ENCODE measurements at regions not wholly inside any gene's neighbourhood (a gene's known extent, or its start where the extent isn't known, plus 50 kb on each side); places are given as distances from the start of the nearest gene placed in this dataset.

GRCh38 chr6:140897349-140897748 is 1235.4 kb upstream of the GJE1 start:
- DNase-seq (no peak), ATAC-seq (ENCODE audit: low read depth) (no peak)
- ChIA-PET CTCF (no interaction called here), POLR2A (no interaction called here)
- no peaks in the 10 kb centered on the region for H3K27me3 Mint-ChIP-seq
- H3K9me3 Mint-ChIP-seq, result peaks cover 12% of the 10 kb centered on the region
- H3K27ac Mint-ChIP-seq, result no peak overlapping the region
- no peak overlapping the region for H3K4me3 Mint-ChIP-seq
- no peak for TF ChIP-seq CTCF (IDR thresholded peaks at IDR 0.05)
- intact Hi-C loops (cut with micrococcal nuclease), result no loop called here
- no peaks in the 10 kb centered on the region for H3K36me3 Mint-ChIP-seq (ENCODE audit: low read depth)
- no peaks in the 10 kb centered on the region for H3K4me1 Mint-ChIP-seq

DNA sequence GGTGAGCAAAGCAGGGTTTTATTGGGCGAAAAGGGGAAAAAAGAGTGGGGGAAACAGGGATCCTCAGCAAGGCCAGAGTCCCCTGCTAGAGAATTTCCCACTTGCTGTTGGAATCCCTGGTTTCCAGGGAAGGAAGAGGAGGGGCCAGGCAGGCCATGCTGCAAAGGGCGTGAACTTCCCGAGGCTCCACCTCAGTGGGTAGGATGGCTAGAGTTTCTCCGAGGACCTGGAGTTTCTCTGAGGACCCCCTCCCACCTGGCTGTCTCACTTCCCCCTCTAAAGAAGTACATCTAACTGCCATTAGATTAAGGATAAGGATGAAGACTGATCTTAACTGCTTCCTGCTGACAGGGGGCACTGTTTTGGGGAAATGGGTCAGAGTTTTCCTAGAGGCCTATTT is 1239.3 kb upstream of the GJE1 start:
- ChIA-PET POLR2A (no interaction called here), CTCF (no interaction called here)
- no peak for ATAC-seq (ENCODE audit: low read depth)
- Mint-ChIP-seq H3K4me3 (no peak overlapping the region), H3K9me3 (peaks cover 2% of the 10 kb centered on the region), H3K27me3 (no peaks in the 10 kb centered on the region), H3K27ac (no peak overlapping the region), H3K36me3 (ENCODE audit: low read depth) (no peaks in the 10 kb centered on the region), H3K4me1 (no peaks in the 10 kb centered on the region)
- no peak for DNase-seq
- intact Hi-C loops (cut with micrococcal nuclease), result no loop called here
- TF ChIP-seq CTCF (IDR thresholded peaks at IDR 0.05), result no peak

- Mint-ChIP-seq H3K27ac (no peak overlapping the region), H3K4me3 (no peak overlapping the region), H3K36me3 (ENCODE audit: low read depth) (no peaks in the 10 kb centered on the region), H3K27me3 (no peaks in the 10 kb centered on the region), H3K4me1 (no peaks in the 10 kb centered on the region), H3K9me3 (no peaks in the 10 kb centered on the region)
- ATAC-seq (ENCODE audit: low read depth), result no peak
- POLR2A ChIA-PET, result no interaction called here
- CTCF ChIA-PET, result no interaction called here
- no peak for DNase-seq
- TF ChIP-seq CTCF (IDR thresholded peaks at IDR 0.05), result no peak
- intact Hi-C loops (cut with micrococcal nuclease), result no loop called here
Observed at GRCh38 chr6:140879946-140880345, 1252.8 kb upstream of the GJE1 start.

GRCh38 chr6:140874066-140874465 is 1258.7 kb upstream of the GJE1 start:
- no peak for ATAC-seq (ENCODE audit: low read depth)
- ChIA-PET POLR2A (no interaction called here), CTCF (no interaction called here)
- H3K27ac Mint-ChIP-seq, result no peak overlapping the region
- no peaks in the 10 kb centered on the region for H3K4me1 Mint-ChIP-seq
- intact Hi-C loops (cut with micrococcal nuclease), result no loop called here
- no peaks in the 10 kb centered on the region for H3K27me3 Mint-ChIP-seq
- no peak for TF ChIP-seq CTCF (IDR thresholded peaks at IDR 0.05)
- DNase-seq, result no peak
- H3K4me3 Mint-ChIP-seq, result no peak overlapping the region
- no peaks in the 10 kb centered on the region for H3K9me3 Mint-ChIP-seq
- no peaks in the 10 kb centered on the region for H3K36me3 Mint-ChIP-seq (ENCODE audit: low read depth)

- no peak for ATAC-seq (ENCODE audit: low read depth)
- Mint-ChIP-seq H3K4me3 (no peak overlapping the region), H3K36me3 (ENCODE audit: low read depth) (no peaks in the 10 kb centered on the region), H3K4me1 (no peaks in the 10 kb centered on the region), H3K27ac (no peak overlapping the region), H3K9me3 (no peaks in the 10 kb centered on the region), H3K27me3 (no peaks in the 10 kb centered on the region)
- intact Hi-C loops (cut with micrococcal nuclease), result no loop called here
- CTCF ChIA-PET, result no interaction called here
- POLR2A ChIA-PET, result no interaction called here
- no peak for TF ChIP-seq CTCF (IDR thresholded peaks at IDR 0.05)
- DNase-seq, result no peak
Observed at GRCh38 chr6:140872885-140873284, 1259.8 kb upstream of the GJE1 start.
